ENCODE measurements at regions not wholly inside any gene's neighbourhood (a gene's known extent, or its start where the extent isn't known, plus 50 kb on each side); places are given as distances from the start of the nearest gene placed in this dataset.

DNA sequence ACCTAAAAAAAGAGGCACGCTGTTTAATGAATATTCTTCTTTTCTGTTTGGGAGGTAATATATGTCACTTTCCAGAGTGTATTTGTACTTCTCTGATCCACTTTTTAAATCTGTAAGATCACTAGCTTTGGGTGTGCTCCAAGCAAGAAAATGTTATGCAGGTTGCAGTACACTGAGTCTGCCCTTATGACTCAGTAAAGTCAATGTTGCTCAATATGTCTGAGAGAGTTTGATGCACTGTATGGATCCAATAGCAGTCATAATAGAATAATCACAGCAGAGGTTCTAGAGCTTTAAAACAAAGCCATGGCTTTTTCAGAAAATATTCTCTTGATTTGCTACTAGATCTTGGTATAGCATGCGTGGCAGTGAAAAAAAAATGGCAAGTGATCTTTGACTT is 525.3 kb upstream of the HTR1E start:
- TF ChIP-seq EGR1 (IDR thresholded peaks at IDR 0.05), result no peak
- no peak for TF ChIP-seq TEAD4 (IDR thresholded peaks at IDR 0.05)
- TF ChIP-seq FOXM1 (IDR thresholded peaks at IDR 0.05; ENCODE audit: borderline replicate concordance, low read depth), result no peak
- TF ChIP-seq, protein P1, sequence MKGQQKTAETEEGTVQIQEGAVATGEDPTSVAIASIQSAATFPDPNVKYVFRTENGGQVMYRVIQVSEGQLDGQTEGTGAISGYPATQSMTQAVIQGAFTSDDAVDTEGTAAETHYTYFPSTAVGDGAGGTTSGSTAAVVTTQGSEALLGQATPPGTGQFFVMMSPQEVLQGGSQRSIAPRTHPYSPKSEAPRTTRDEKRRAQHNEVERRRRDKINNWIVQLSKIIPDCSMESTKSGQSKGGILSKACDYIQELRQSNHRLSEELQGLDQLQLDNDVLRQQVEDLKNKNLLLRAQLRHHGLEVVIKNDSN (IDR thresholded peaks at IDR 0.05), result no peak
- TF ChIP-seq, protein P2, sequence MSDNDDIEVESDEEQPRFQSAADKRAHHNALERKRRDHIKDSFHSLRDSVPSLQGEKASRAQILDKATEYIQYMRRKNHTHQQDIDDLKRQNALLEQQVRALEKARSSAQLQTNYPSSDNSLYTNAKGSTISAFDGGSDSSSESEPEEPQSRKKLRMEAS (IDR thresholded peaks at IDR 0.05), result no peak
- TF ChIP-seq, protein P3, sequence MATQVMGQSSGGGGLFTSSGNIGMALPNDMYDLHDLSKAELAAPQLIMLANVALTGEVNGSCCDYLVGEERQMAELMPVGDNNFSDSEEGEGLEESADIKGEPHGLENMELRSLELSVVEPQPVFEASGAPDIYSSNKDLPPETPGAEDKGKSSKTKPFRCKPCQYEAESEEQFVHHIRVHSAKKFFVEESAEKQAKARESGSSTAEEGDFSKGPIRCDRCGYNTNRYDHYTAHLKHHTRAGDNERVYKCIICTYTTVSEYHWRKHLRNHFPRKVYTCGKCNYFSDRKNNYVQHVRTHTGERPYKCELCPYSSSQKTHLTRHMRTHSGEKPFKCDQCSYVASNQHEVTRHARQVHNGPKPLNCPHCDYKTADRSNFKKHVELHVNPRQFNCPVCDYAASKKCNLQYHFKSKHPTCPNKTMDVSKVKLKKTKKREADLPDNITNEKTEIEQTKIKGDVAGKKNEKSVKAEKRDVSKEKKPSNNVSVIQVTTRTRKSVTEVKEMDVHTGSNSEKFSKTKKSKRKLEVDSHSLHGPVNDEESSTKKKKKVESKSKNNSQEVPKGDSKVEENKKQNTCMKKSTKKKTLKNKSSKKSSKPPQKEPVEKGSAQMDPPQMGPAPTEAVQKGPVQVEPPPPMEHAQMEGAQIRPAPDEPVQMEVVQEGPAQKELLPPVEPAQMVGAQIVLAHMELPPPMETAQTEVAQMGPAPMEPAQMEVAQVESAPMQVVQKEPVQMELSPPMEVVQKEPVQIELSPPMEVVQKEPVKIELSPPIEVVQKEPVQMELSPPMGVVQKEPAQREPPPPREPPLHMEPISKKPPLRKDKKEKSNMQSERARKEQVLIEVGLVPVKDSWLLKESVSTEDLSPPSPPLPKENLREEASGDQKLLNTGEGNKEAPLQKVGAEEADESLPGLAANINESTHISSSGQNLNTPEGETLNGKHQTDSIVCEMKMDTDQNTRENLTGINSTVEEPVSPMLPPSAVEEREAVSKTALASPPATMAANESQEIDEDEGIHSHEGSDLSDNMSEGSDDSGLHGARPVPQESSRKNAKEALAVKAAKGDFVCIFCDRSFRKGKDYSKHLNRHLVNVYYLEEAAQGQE (IDR thresholded peaks at IDR 0.05; ENCODE audit: low read depth), result no peak
- TF ChIP-seq RAD21 (IDR thresholded peaks at IDR 0.05; ENCODE audit: low read depth), result no peak
- TF ChIP-seq CEBPB (IDR thresholded peaks at IDR 0.05), result no peak
- TF ChIP-seq TCF12 (IDR thresholded peaks at IDR 0.05; ENCODE audit: low read depth), result no peak
- TF ChIP-seq EP300 (IDR thresholded peaks at IDR 0.05; ENCODE audit: borderline replicate concordance), result no peak

DNA sequence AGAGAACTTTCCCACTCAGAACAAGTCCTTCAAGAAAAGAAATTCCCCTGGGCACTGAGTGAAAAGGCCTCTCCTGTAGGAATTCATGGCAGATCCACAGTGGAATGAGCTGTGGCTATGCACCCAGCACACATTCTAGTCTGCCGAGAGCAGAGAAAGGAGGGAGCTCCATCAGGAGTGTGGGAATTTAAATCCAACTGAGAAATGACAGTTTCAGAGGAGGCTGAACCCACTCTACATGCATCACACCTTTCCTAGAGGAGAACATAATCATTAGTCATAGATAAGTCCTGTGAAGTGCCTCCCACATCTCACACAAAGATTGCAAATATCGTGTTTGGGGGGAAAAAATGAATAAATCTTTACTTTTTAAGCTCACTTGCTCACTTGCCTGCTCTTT is 530.2 kb upstream of the HTR1E start:
- TF ChIP-seq, protein P3 (IDR thresholded peaks at IDR 0.05; ENCODE audit: low read depth), result no peak
- TF ChIP-seq EGR1 (IDR thresholded peaks at IDR 0.05), result no peak
- no peak for TF ChIP-seq CEBPB (IDR thresholded peaks at IDR 0.05)
- TF ChIP-seq TAF1 (IDR thresholded peaks at IDR 0.05; ENCODE audit: low read depth), result no peak
- TF ChIP-seq EP300 (IDR thresholded peaks at IDR 0.05; ENCODE audit: borderline replicate concordance), result no peak

DNA sequence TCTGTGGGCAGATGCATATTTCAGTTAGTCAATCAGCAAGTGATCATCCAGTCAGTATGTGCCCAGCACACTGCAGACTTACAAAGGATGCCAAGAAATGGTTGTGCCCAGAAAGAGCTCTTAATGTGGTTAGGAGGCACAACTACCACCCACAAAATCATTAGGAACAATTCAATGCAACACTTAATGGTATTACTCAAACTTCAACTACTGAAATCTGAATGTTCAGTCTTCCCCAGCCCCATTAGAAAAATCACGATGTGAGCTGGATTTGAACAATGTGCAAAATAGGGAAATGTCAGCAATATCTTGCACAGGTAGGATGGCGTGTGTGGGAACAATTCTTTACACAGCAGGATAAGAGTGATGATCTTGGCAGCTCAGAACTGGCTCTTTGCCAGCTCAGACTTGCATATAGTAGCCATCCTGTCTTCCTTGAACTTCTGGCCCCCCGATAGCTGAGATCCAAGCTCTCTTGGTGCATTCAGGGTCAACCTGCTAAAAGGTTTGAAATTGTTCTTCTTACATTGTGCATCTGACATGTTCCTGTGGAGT is 556.7 kb upstream of the HTR1E start:
- no peak for TF ChIP-seq ZBTB7A (IDR thresholded peaks at IDR 0.05; ENCODE audit: low read depth)
- no peak for TF ChIP-seq CREB1 (IDR thresholded peaks at IDR 0.05; ENCODE audit: low read depth)
- no peak for TF ChIP-seq FOXM1 (IDR thresholded peaks at IDR 0.05; ENCODE audit: borderline replicate concordance, low read depth)
- no peak for TF ChIP-seq YY1 (IDR thresholded peaks at IDR 0.05; ENCODE audit: low read depth)
- TF ChIP-seq EP300 (IDR thresholded peaks at IDR 0.05; ENCODE audit: borderline replicate concordance), result no peak
- TF ChIP-seq EGR1 (IDR thresholded peaks at IDR 0.05), result no peak
- TF ChIP-seq, protein P1 (IDR thresholded peaks at IDR 0.05), result no peak
- TF ChIP-seq, protein P3 (IDR thresholded peaks at IDR 0.05; ENCODE audit: low read depth), result no peak
- TF ChIP-seq CEBPB (IDR thresholded peaks at IDR 0.05), result no peak
- no peak for TF ChIP-seq TEAD4 (IDR thresholded peaks at IDR 0.05)
- TF ChIP-seq, protein P2 (IDR thresholded peaks at IDR 0.05), result no peak
- no peak for TF ChIP-seq TCF12 (IDR thresholded peaks at IDR 0.05; ENCODE audit: low read depth)
- no peak for TF ChIP-seq RAD21 (IDR thresholded peaks at IDR 0.05; ENCODE audit: low read depth)
- no peak for TF ChIP-seq TAF1 (IDR thresholded peaks at IDR 0.05; ENCODE audit: low read depth)
- no peak for TF ChIP-seq NFIC (IDR thresholded peaks at IDR 0.05)

DNA sequence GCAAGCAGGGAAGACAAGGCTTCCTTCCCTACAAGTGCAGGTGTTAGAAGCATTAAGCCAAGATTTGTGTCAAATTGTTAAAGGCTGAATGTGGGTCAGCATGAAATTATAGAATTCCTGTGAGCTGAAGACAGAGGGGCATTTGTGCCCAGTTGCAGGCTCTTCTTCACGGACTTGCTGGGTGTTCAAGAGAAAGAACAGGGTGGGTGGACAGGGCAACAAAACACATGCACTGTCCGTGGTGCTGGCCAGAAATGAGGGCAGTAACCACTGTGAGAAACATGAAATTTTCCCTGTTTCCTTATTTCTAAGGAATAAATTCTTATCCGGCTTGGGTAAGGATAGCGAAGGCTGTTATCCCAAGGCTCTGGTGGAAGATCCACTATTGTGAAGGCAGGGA is 579.5 kb upstream of the HTR1E start:
- TF ChIP-seq TAF1 (IDR thresholded peaks at IDR 0.05; ENCODE audit: low read depth), result no peak
- TF ChIP-seq YY1 (IDR thresholded peaks at IDR 0.05; ENCODE audit: low read depth), result no peak
- TF ChIP-seq TEAD4 (IDR thresholded peaks at IDR 0.05), result no peak
- TF ChIP-seq ZBTB7A (IDR thresholded peaks at IDR 0.05; ENCODE audit: low read depth), result no peak
- no peak for TF ChIP-seq EP300 (IDR thresholded peaks at IDR 0.05; ENCODE audit: borderline replicate concordance)
- TF ChIP-seq, protein P3 (IDR thresholded peaks at IDR 0.05; ENCODE audit: low read depth), result peak; percentile 69
- TF ChIP-seq NFIC (IDR thresholded peaks at IDR 0.05), result no peak
